ELR (cell line): ENCODE measurements at regions not wholly inside any gene's neighbourhood (a gene's known extent, or its start where the extent isn't known, plus 50 kb on each side); places are given as distances from the start of the nearest gene placed in this dataset.
A peak's percentile ranks its signal among the peaks of the same experiment; 100 is the strongest.
"Not testable (repeated sequence)": the region's sequence is repeated elsewhere in the genome, so short reads cannot be mapped to it uniquely, and the experiment has no call there.

ENCODE experiments used
- DNase-seq: peaks from one replicate; pipeline ENCODE4 v3.0.0-alpha.2; 2015; ENCODE audit warnings: low read depth

GRCh38 chr1:143905214-143906179 is 66.3 kb downstream of the FAM72C start:
- peak; percentile 51 for DNase-seq

DNA sequence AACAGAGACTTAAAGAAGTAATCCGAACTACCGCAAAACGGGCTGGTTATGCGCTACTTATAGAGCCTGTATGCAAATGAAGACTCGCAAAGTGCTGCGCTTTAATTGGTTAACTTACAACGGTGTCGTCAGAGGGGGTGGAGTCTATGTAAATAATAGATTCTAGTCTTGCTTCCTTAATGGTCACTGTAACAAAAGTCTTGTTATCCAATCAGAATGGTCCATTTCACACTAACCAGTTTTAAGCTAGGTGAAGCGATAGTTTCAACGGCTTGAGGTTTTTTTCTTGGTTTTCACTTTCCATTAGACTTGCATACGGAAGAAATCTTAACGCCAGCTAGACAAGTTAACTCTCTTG is 67.2 kb downstream of the FAM72C start:
- not testable (repeated sequence) for DNase-seq

- DNase-seq, result peak; percentile 8
These were observed 67.7 kb downstream of the FAM72C start for GRCh38 chr1:143903899-143904621.

DNA sequence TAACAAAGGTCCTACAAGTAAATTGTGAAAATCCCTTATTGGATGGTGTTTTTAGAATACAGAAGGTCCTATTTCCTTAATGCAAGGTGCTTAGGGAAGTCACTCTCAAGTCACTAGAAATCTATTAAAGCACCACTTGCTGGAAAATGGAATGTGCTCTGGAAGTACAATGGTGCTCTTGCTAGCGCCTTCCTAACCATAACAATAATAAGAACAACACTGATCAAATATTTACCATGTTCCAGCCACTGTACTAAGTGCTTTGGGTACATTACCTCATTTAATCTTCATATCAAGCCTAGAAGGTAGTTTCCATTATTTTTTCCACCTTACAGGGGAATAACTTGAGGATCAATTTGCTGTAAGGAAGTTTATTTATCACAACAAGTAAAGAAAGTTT is 75.4 kb downstream of the FAM72C start:
- not testable (repeated sequence) for DNase-seq

DNA sequence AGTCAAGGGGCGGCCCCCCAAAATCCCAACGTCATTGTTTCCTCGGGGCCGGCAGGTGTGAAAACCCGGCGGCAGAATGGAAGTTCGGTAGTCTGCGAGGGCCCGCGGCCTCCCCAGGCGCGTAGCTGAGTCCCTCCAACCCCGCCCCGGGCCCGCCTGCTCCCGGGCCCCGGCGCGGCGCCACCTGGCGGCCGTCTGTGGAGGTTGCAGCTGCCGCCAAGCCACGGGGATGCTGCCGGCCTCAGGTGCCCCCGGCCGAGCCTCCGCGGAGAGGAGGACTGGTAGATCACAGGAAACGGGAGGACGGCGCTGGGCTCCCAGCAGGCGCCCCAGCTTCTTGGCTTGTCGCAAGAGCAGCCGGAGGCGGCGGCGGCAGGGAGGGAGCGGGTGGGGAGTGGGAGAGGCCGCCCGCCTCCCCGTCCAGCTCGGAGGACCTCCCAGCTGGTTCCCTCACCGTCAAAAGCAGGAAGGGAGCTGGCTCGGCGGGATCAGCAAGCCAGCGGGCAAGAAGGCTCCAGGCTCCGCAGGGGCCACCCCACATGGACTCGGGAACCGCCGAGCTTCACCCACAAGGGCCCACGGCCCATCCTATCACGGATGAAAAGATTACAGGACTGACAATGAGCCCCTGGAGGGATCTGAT is 86.7 kb downstream of the FAM72C start:
- peak; percentile 47 for DNase-seq

DNA sequence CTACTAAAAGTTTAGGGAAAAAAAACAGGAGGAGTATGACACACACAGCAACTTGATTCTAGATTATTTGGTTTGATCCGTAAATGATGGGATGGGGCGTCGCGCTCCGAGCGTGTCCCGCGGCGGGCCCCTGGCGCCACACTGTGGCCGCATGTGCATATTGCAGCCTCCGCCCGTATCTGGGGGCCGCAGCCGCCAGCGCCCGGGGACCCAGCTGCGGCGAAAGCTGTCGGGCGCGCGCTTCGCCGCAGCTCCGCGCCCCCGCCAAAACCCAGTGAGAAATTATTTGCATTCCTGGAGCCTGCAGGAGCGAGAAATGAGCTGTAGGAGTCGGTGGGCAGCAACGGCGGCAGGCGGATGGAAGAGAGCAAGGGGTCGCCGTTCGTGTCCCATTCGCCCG is 87.3 kb downstream of the FAM72C start:
- not testable (repeated sequence) for DNase-seq

DNA sequence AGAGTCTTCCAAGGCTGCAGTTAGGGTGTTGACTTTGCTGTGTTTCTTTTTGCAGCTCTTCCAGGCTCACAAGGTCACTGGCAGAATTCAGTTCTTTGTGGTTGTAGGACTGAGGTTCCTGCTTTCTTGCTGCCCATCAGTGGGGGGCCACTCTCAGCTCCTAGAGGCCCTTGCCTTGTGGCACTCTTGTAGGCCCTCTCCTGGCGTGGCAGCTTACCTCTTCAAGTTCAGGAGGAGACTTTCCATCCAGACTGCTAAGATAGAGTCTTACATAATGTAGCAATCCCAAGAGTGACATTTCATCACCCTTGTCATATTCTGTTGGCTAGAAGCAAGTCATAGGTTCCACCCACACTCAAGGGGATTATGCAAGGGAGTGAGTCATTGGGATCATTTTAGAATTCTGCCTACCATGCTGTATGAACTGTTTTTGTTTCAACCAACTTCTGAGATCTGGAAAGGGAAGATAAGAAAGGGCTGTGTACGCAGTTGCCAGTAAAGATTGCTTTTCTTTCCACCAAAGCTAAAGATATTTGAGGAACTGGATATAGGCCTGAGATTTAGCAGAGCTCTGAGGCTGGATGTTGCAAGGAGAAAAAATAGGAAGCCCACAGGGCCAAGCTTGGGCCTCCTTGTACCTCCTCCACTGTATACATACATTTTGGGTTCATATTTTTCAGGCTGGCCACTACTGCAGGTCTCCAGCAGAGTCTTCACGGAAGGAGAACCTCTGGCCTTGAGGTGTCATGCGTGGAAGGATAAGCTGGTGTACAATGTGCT is 91.8 kb downstream of the FAM72C start:
- DNase-seq, result not testable (repeated sequence)

GRCh38 chr1:143875947-143876346 is 95.8 kb downstream of the FAM72C start:
- not testable (repeated sequence) for DNase-seq

DNA sequence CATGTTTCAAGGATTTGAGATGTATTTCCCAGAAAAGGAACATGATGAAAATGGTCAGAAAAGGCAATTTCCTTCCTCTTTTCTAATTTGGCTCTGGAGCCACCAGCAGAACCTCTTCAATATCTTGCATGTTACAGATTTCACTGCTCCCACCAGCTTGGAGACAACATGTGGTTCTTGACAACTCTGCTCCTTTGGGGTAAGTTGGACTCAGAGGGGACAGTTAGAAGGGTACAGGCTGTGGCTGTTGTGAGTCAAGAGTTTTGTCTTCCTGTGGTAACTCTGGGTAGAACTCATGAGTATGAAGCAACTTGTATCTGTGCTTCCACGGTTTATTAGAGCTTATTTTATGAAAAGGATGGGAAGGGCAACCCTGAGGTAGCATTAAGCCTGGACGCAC is 97.2 kb downstream of the FAM72C start:
- not testable (repeated sequence) for DNase-seq

DNA sequence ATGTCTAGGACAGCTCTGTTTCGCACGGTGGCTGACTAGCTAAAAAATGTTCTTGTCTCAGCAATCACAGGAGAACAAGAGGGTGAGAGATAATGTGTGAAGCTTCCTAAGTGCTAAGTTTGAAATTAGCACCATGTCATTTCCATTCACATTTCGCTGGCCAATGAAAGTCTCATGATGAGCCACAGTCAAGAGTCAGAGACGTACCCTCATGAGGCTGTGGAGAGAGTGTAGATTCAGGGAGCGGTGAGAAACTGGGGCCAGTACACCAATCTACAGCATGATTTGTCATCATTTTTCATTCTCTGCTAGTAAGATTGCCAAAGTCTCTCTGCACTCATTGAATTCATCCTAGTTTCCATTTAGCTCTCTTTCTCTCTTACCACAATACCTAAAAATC is 98.1 kb downstream of the FAM72C start:
- DNase-seq, result not testable (repeated sequence)

GRCh38 chr1:143870388-143870787 is 101.4 kb downstream of the FAM72C start:
- not testable (repeated sequence) for DNase-seq

- not testable (repeated sequence) for DNase-seq
These were observed 104.1 kb downstream of the FAM72C start for GRCh38 chr1:143867590-143868220.

- DNase-seq, result not testable (repeated sequence)
These were observed 107.8 kb downstream of the FAM72C start for GRCh38 chr1:143863901-143864520.

GRCh38 chr1:143862722-143863121 is 109.1 kb downstream of the FAM72C start:
- not testable (repeated sequence) for DNase-seq

DNA sequence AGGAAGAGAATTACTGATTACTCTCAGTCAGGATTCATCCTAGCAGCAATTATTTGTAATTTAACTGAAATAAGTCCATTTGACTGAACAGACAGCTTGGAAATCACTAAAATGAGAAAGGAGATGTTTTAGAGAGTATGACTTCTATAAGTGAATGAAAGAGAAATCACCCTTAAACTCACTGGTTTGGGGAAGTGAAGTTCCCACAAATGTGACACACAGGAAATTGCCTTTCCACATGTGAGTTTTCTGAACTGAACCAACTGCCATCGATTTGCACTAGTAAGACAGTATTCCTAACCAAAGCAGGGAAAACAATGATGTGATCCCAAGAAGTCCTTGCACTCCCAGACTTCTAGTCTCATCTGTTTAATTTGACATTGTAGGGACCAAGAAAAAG is 110.5 kb downstream of the FAM72C start:
- not testable (repeated sequence) for DNase-seq

DNA sequence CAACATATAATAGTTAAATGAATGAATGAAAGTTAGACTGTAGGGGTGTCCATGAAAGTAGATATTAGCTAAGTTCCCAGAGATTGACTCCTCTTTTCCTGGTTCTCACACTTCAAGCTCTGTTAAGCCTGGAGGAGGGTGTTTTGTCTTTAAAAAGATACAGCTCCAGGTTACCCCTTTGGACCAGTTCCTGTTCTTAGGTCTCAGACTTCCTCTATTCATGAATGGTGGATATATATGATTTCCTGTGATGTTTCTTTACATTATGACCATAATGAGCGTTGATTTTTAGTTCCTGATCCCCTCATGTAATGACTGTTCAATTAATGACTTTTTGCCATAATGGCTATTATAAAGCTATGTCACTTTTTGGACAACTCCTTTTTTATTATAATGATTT is 115.9 kb downstream of the FAM72C start:
- not testable (repeated sequence) for DNase-seq

GRCh38 chr1:143854069-143854468 is 117.7 kb downstream of the FAM72C start:
- DNase-seq, result not testable (repeated sequence)

DNA sequence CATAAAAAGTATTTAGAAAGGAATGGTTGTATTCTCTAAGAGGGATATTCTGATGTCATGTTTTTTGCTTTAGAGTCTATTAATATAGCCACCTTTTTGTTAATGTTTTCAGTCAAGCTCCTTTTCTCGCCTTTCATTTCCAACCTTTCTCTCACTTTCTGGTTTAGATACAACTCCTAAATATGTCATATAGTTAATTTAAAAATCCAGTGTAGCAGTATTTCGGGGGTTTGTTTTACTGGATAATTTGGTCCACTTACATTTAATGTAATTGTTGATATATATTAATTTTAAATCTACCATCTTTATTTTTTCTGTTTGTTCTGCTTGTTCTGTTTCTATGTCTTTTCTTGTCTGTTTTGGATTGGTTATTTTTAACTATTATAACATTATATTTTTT is 121.1 kb downstream of the FAM72C start:
- not testable (repeated sequence) for DNase-seq

- DNase-seq, result not testable (repeated sequence)
These were observed 122.9 kb downstream of the FAM72C start for GRCh38 chr1:143848859-143849258.

GRCh38 chr1:143845193-143845592 is 126.6 kb downstream of the FAM72C start:
- DNase-seq, result not testable (repeated sequence)

DNA sequence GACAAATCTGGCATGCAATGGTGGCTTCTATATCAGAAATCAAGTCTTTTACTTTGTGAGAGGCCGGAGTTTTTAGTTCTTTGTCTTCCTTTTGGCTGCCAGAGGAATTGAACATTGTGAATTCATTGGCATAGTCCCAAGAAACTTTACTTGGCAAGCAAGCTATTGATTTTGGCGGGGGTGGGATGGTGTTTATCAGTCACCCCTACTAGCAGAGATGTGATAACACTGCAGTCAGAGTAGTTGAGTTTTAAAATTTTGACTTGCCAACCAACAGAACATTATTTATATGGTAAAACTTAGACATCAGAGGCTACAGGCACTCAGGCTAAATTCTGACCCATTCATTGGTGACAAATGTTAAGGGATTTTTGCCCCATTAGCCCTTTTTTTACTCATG is 129.7 kb downstream of the FAM72C start:
- DNase-seq, result not testable (repeated sequence)
